ENCODE measurements at regions not wholly inside any gene's neighbourhood (a gene's known extent, or its start where the extent isn't known, plus 50 kb on each side); places are given as distances from the start of the nearest gene placed in this dataset.

GRCh38 chr1:218785928-218786327, 387.8 kb upstream of the LYPLAL1 start:
- Histone ChIP-seq H3K36me3 (ENCODE audit: control insufficient read depth, insufficient read depth, low read length) (no peaks in the 10 kb centered on the region), H3K4me3 (ENCODE audit: extremely low read depth, insufficient read depth, low read length, poor library complexity, severe bottlenecking) (no peak overlapping the region), H3K27ac (ENCODE audit: low read depth, low read length, severe bottlenecking) (no peak overlapping the region), H3K9me3 (ENCODE audit: control insufficient read depth, low read length) (no peaks in the 10 kb centered on the region), H3K4me1 (ENCODE audit: control insufficient read depth, insufficient read depth, low read length, poor library complexity, severe bottlenecking) (no peaks in the 10 kb centered on the region)
- 79 to 88% methylated on average over 2 to 4 of the region's 4 CpGs for WGBS, 2 experiments (ENCODE audit: insufficient coverage in 2 of 2)

- no peaks in the 10 kb centered on the region for H3K4me1 ChIP-seq (ENCODE audit: control insufficient read depth, insufficient read depth, low read length, poor library complexity, severe bottlenecking)
- no peak overlapping the region for H3K4me3 ChIP-seq (ENCODE audit: extremely low read depth, insufficient read depth, low read length, poor library complexity, severe bottlenecking)
- H3K9me3 ChIP-seq (ENCODE audit: control insufficient read depth, low read length), result no peaks in the 10 kb centered on the region
- no peak overlapping the region for H3K27ac ChIP-seq (ENCODE audit: low read depth, low read length, severe bottlenecking)
- no peaks in the 10 kb centered on the region for H3K36me3 ChIP-seq (ENCODE audit: control insufficient read depth, insufficient read depth, low read length)
- WGBS, 2 experiments (ENCODE audit: insufficient coverage in 2 of 2), result 89% methylated on average over 4 to 5 of the region's 6 CpGs
Measured at GRCh38 chr1:218787826-218788225, 385.9 kb upstream of the LYPLAL1 start.

GRCh38 chr1:218796773-218797172, 376.9 kb upstream of the LYPLAL1 start:
- Histone ChIP-seq H3K36me3 (ENCODE audit: control insufficient read depth, insufficient read depth, low read length) (no peaks in the 10 kb centered on the region), H3K4me1 (ENCODE audit: control insufficient read depth, insufficient read depth, low read length, poor library complexity, severe bottlenecking) (no peaks in the 10 kb centered on the region), H3K4me3 (ENCODE audit: extremely low read depth, insufficient read depth, low read length, poor library complexity, severe bottlenecking) (no peak overlapping the region), H3K27ac (ENCODE audit: low read depth, low read length, severe bottlenecking) (no peak overlapping the region), H3K9me3 (ENCODE audit: control insufficient read depth, low read length) (no peaks in the 10 kb centered on the region)
- WGBS, 2 experiments (ENCODE audit: insufficient coverage in 2 of 2), result 83 to 100% methylated on average over 1 to 2 of the region's 3 CpGs

DNA sequence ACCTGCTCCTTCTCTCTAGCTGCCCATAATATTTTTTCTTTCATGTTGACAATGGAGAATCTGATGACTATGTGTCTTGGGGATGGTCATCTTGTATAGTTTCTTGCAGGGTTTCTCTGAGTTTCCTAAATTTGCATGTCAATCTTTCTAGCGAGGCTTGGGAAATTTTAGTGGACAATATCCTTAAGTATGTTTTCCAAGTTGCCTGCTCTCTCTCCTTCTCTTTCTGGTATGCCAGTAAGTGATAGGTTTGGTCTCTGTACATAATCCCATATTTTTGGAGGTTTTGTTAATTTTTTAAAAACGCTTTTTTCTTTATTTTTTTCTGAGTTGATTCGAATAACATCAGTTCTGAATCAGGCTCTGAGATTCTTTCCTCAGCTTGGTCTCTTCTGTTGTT, 370.9 kb upstream of the LYPLAL1 start:
- Histone ChIP-seq H3K4me1 (ENCODE audit: control insufficient read depth, insufficient read depth, low read length, poor library complexity, severe bottlenecking) (peaks cover 5% of the 10 kb centered on the region), H3K27ac (ENCODE audit: low read depth, low read length, severe bottlenecking) (no peak overlapping the region), H3K4me3 (ENCODE audit: extremely low read depth, insufficient read depth, low read length, poor library complexity, severe bottlenecking) (no peak overlapping the region), H3K36me3 (ENCODE audit: control insufficient read depth, insufficient read depth, low read length) (no peaks in the 10 kb centered on the region), H3K9me3 (ENCODE audit: control insufficient read depth, low read length) (no peaks in the 10 kb centered on the region)
- WGBS, 2 experiments (ENCODE audit: insufficient coverage in 2 of 2), result 72% methylated on average over 2 of the region's 3 CpGs; no CpG with 5 or more reads in 1 of the 2 experiments

- Histone ChIP-seq H3K9me3 (ENCODE audit: control insufficient read depth, low read length) (no peaks in the 10 kb centered on the region), H3K36me3 (ENCODE audit: control insufficient read depth, insufficient read depth, low read length) (no peaks in the 10 kb centered on the region), H3K4me3 (ENCODE audit: extremely low read depth, insufficient read depth, low read length, poor library complexity, severe bottlenecking) (no peak overlapping the region), H3K4me1 (ENCODE audit: control insufficient read depth, insufficient read depth, low read length, poor library complexity, severe bottlenecking) (peaks cover 5% of the 10 kb centered on the region), H3K27ac (ENCODE audit: low read depth, low read length, severe bottlenecking) (no peak overlapping the region)
- no CpG with 5 or more reads among the region's 3 CpGs for WGBS, 2 experiments (ENCODE audit: insufficient coverage in 2 of 2)
Measured at GRCh38 chr1:218803351-218803997, 370.2 kb upstream of the LYPLAL1 start.

- H3K27ac ChIP-seq (ENCODE audit: low read depth, low read length, severe bottlenecking), result no peak overlapping the region
- no peaks in the 10 kb centered on the region for H3K9me3 ChIP-seq (ENCODE audit: control insufficient read depth, low read length)
- peaks cover 5% of the 10 kb centered on the region for H3K4me1 ChIP-seq (ENCODE audit: control insufficient read depth, insufficient read depth, low read length, poor library complexity, severe bottlenecking)
- no peak overlapping the region for H3K4me3 ChIP-seq (ENCODE audit: extremely low read depth, insufficient read depth, low read length, poor library complexity, severe bottlenecking)
- no peaks in the 10 kb centered on the region for H3K36me3 ChIP-seq (ENCODE audit: control insufficient read depth, insufficient read depth, low read length)
Measured at GRCh38 chr1:218804014-218804785, 369.5 kb upstream of the LYPLAL1 start.

- no CpG with 5 or more reads among the region's 3 CpGs for WGBS, 2 experiments (ENCODE audit: insufficient coverage in 2 of 2)
- peaks cover 9% of the 10 kb centered on the region for H3K4me1 ChIP-seq (ENCODE audit: control insufficient read depth, insufficient read depth, low read length, poor library complexity, severe bottlenecking)
- H3K27ac ChIP-seq (ENCODE audit: low read depth, low read length, severe bottlenecking), result no peak overlapping the region
Measured at GRCh38 chr1:218809061-218809460, 364.6 kb upstream of the LYPLAL1 start.

DNA sequence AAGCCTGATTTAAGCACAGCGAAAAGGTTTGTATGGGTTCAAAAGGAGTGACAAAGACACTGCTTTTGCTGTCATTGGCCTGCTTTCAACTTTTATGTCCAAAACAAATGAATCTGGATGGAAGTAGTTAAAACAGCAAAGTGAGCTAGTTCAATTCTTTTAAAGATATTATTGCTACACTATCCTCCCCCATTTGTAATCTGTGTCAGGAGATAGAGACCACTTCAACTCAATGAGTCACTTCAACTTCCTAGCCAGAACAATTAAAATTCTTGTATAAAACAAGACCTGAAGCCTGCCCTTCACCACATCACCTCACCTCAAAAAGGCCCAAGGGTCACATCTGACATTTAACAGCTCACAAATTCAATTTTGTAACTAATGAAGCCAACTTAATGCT, 364.1 kb upstream of the LYPLAL1 start:
- WGBS, 2 experiments (ENCODE audit: insufficient coverage in 2 of 2), result 92 to 100% methylated on average over 1 of the region's 1 CpG

More at GRCh38 chr1:218809061-218809460, 364.6 kb upstream of the LYPLAL1 start:
- H3K4me3 ChIP-seq (ENCODE audit: extremely low read depth, insufficient read depth, low read length, poor library complexity, severe bottlenecking), result no peak overlapping the region
- no peaks in the 10 kb centered on the region for H3K9me3 ChIP-seq (ENCODE audit: control insufficient read depth, low read length)
- H3K36me3 ChIP-seq (ENCODE audit: control insufficient read depth, insufficient read depth, low read length), result no peaks in the 10 kb centered on the region

DNA sequence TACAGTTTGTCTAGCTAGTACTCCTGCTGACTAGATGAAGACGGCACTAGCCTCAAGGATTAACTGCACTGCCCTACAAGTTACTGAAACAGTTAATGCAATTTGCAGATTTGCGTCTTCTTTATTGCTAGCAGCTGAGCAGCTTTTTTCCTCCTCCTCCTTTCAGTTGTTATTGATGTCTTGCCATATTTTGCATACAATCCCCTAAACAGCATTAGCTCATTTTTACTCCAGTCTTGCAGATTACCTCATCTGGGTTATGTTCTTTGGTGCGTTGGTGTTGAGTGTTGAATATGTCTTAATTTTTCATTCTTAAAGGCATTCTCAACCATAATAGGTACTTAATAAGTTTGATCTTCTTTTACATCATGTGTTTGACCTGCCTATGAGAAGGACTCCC, 363.4 kb upstream of the LYPLAL1 start:
- Histone ChIP-seq H3K36me3 (ENCODE audit: control insufficient read depth, insufficient read depth, low read length) (no peaks in the 10 kb centered on the region), H3K9me3 (ENCODE audit: control insufficient read depth, low read length) (no peaks in the 10 kb centered on the region), H3K4me3 (ENCODE audit: extremely low read depth, insufficient read depth, low read length, poor library complexity, severe bottlenecking) (no peak overlapping the region), H3K4me1 (ENCODE audit: control insufficient read depth, insufficient read depth, low read length, poor library complexity, severe bottlenecking) (peaks cover 5% of the 10 kb centered on the region), H3K27ac (ENCODE audit: low read depth, low read length, severe bottlenecking) (no peak overlapping the region)
- WGBS, 2 experiments (ENCODE audit: insufficient coverage in 2 of 2), result 92% methylated on average over 2 of the region's 3 CpGs

More for the DNA sequence above, 364.1 kb upstream of the LYPLAL1 start:
- Histone ChIP-seq H3K27ac (ENCODE audit: low read depth, low read length, severe bottlenecking) (no peak overlapping the region), H3K4me1 (ENCODE audit: control insufficient read depth, insufficient read depth, low read length, poor library complexity, severe bottlenecking) (peaks cover 5% of the 10 kb centered on the region), H3K4me3 (ENCODE audit: extremely low read depth, insufficient read depth, low read length, poor library complexity, severe bottlenecking) (no peak overlapping the region), H3K9me3 (ENCODE audit: control insufficient read depth, low read length) (no peaks in the 10 kb centered on the region), H3K36me3 (ENCODE audit: control insufficient read depth, insufficient read depth, low read length) (no peaks in the 10 kb centered on the region)

DNA sequence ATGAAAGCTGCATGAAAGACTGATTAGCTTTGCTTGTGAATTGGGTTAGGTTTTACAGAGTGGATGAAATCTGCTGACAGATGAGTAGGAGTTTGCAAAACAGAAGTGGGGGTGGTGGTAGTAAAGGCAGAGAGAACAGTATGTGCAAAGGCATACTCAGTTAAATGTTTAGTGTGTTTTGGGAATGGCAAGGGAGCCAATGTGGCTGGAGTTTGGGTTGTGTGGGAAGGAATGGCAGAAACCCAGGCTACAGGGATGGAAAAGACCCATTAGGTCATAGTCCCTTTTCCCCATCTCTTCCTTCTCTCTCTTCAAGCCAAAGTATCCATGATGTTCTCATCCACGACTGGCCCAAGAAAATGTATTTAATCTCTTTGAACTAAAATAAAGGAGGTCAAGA, 362.2 kb upstream of the LYPLAL1 start:
- no CpG with 5 or more reads among the region's 1 CpG for WGBS, 2 experiments (ENCODE audit: insufficient coverage in 2 of 2)

DNA sequence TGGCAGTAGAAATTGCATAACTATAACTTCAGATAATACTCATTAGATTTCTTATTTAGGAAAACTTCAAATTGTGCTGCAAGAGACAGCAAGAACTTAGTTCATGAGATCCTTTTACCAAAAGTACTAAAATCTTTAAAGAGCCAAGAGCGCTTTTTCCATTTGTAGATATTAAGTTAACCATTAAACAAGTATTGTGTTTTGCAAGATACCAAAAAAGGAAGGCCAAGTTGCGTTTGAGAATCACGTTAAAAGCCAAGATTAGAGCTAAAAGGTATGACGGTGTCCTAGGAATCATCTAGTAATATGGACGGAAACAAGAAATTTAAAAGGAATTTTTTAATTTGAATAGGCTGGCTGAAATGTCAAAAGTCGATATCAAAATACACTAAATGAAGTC, 361.3 kb upstream of the LYPLAL1 start:
- Histone ChIP-seq H3K9me3 (ENCODE audit: control insufficient read depth, low read length) (no peaks in the 10 kb centered on the region), H3K36me3 (ENCODE audit: control insufficient read depth, insufficient read depth, low read length) (no peaks in the 10 kb centered on the region), H3K27ac (ENCODE audit: low read depth, low read length, severe bottlenecking) (no peak overlapping the region), H3K4me3 (ENCODE audit: extremely low read depth, insufficient read depth, low read length, poor library complexity, severe bottlenecking) (no peak overlapping the region), H3K4me1 (ENCODE audit: control insufficient read depth, insufficient read depth, low read length, poor library complexity, severe bottlenecking) (peaks cover 5% of the 10 kb centered on the region)
- 92% methylated on average over 3 of the region's 6 CpGs; no CpG with 5 or more reads in 1 of the 2 experiments for WGBS, 2 experiments (ENCODE audit: insufficient coverage in 2 of 2)

More for the DNA sequence above, 362.2 kb upstream of the LYPLAL1 start:
- no peak overlapping the region for H3K4me3 ChIP-seq (ENCODE audit: extremely low read depth, insufficient read depth, low read length, poor library complexity, severe bottlenecking)
- H3K9me3 ChIP-seq (ENCODE audit: control insufficient read depth, low read length), result no peaks in the 10 kb centered on the region
- H3K4me1 ChIP-seq (ENCODE audit: control insufficient read depth, insufficient read depth, low read length, poor library complexity, severe bottlenecking), result peaks cover 5% of the 10 kb centered on the region
- no peaks in the 10 kb centered on the region for H3K36me3 ChIP-seq (ENCODE audit: control insufficient read depth, insufficient read depth, low read length)
- H3K27ac ChIP-seq (ENCODE audit: low read depth, low read length, severe bottlenecking), result no peak overlapping the region
